ENCODE measurements at regions not wholly inside any gene's neighbourhood (a gene's known extent, or its start where the extent isn't known, plus 50 kb on each side); places are given as distances from the start of the nearest gene placed in this dataset.
A peak's percentile ranks its signal among the peaks of the same experiment; 100 is the strongest.

- Histone ChIP-seq H3K9me3 (ENCODE audit: control insufficient read depth, insufficient read depth, low read depth, low read length) (no peaks in the 10 kb centered on the region), H3K27ac (ENCODE audit: extremely low read depth, low read depth, low read length) (no peak overlapping the region), H3K36me3 (ENCODE audit: control insufficient read depth in 2 of 2, insufficient read depth in 1 of 2, low read length in 2 of 2) (no peaks in the 10 kb centered on the region), H3K4me1 (ENCODE audit: control insufficient read depth, insufficient read depth, low read length) (peaks cover 9% of the 10 kb centered on the region; the same call in 1 of the 2 replicates), H3K4me3 (ENCODE audit: low read depth, low read length) (no peak overlapping the region)
- no peak for TF ChIP-seq GLIS1 (tag by site-specific recombination; IDR thresholded peaks at IDR 0.05)
- TF ChIP-seq ZNF335 (tag by site-specific recombination; conservative IDR thresholded peaks at IDR 0.05) = peak; percentile 52
- TF ChIP-seq ZNF398 (tag by site-specific recombination; IDR thresholded peaks at IDR 0.05) = 0 out of 2 replicates have a peak, but pooled peaks have one; percentile 9
- no peak for TF ChIP-seq TRIM28 (IDR thresholded peaks at IDR 0.05; ENCODE audit: borderline replicate concordance, low read length)
- POLR2A ChIA-PET = no interaction called here
- CTCF ChIA-PET = interaction anchor here (0.8 to 2.1 kb wide), 2 partner anchors 10 to 27 kb away, joined by 3 to 6 read pairs; no protein-coding TSS in a partner anchor
Measured at GRCh38 chr17:36728030-36728991, 126.9 kb downstream of the MRM1 start.

GRCh38 chr17:36730095-36730808, 128.9 kb downstream of the MRM1 start:
- POLR2A ChIA-PET = no interaction called here
- CTCF ChIA-PET = no interaction called here
- Histone ChIP-seq H3K36me3 (ENCODE audit: control insufficient read depth in 2 of 2, insufficient read depth in 1 of 2, low read length in 2 of 2) (no peaks in the 10 kb centered on the region), H3K4me1 (ENCODE audit: control insufficient read depth, insufficient read depth, low read length) (peaks cover 9% of the 10 kb centered on the region; the same call in 1 of the 2 replicates), H3K4me3 (ENCODE audit: low read depth, low read length) (no peak overlapping the region), H3K27ac (ENCODE audit: extremely low read depth, low read depth, low read length) (no peak overlapping the region), H3K9me3 (ENCODE audit: control insufficient read depth, insufficient read depth, low read depth, low read length) (no peaks in the 10 kb centered on the region)
- TF ChIP-seq GLIS1 (tag by site-specific recombination; IDR thresholded peaks at IDR 0.05) (no peak), ZBTB49 (tag by site-specific recombination; IDR thresholded peaks at IDR 0.05; ENCODE audit: low read depth) (no peak), ZNF175 (tag by site-specific recombination; IDR thresholded peaks at IDR 0.05) (no peak), ZNF677 (tag by site-specific recombination; IDR thresholded peaks at IDR 0.05) (no peak), SP7 (tag by site-specific recombination; IDR thresholded peaks at IDR 0.05) (no peak), ZBTB10 (tag by site-specific recombination; IDR thresholded peaks at IDR 0.05) (no peak), ZNF341 (tag by site-specific recombination; IDR thresholded peaks at IDR 0.05; ENCODE audit: low read depth) (peak; percentile 80), ZNF140 (tag by site-specific recombination; IDR thresholded peaks at IDR 0.05) (no peak), TCF7L2 (IDR thresholded peaks at IDR 0.05; ENCODE audit: borderline replicate concordance, low read depth, low read length) (no peak), ZNF843 (tag by site-specific recombination; IDR thresholded peaks at IDR 0.05) (no peak), ZNF19 (tag by site-specific recombination; IDR thresholded peaks at IDR 0.05; ENCODE audit: low read depth) (no peak), ZNF26 (tag by site-specific recombination; IDR thresholded peaks at IDR 0.05) (no peak), KLF10 (tag by site-specific recombination; IDR thresholded peaks at IDR 0.05) (no peak), ZFHX2 (tag by site-specific recombination; conservative IDR thresholded peaks at IDR 0.05) (peak; percentile 63), EGR2 (tag by site-specific recombination; IDR thresholded peaks at IDR 0.05; ENCODE audit: low read depth) (peak; percentile 66), ZNF610 (tag by site-specific recombination; IDR thresholded peaks at IDR 0.05; ENCODE audit: borderline replicate concordance) (no peak)

Data from HEK293 (cell line).